ENCODE measurements at regions not wholly inside any gene's neighbourhood (a gene's known extent, or its start where the extent isn't known, plus 50 kb on each side); places are given as distances from the start of the nearest gene placed in this dataset.

DNA sequence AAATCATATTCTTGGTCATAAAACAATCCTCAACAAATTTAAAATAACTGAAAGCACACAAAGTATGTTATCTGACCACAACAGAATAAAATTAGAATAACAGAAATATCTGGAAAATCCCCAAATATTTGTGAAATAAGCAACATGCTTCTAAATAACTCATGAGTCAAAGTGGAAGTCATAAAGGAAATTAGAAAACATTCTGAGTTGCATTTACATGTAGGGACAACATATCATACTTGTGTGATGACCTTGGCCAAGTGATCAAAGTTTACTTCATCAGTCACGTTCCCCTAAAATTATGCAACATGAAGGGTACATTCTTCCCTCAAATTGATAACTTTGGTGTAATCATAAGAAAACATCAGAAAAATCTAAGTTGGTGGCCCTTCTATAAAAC is 64.7 kb downstream of the CSF2 start:
- Histone ChIP-seq H3K27me3 (ENCODE audit: low read depth, low read length) (no peaks in the 10 kb centered on the region; the same call in 1 of the 2 replicates), H3K9me3 (ENCODE audit: insufficient read depth, low read length) (no peaks in the 10 kb centered on the region)

More for the DNA sequence above, 64.7 kb downstream of the CSF2 start:
- no peak overlapping the region for H3K27ac ChIP-seq (ENCODE audit: low read length)
- H3K79me2 ChIP-seq (ENCODE audit: low read length) = no peaks in the 10 kb centered on the region
- H4K20me1 ChIP-seq (ENCODE audit: insufficient read depth, low read length) = no peaks in the 10 kb centered on the region
- no peak for TF ChIP-seq EZH2phosphoT487 (IDR thresholded peaks at IDR 0.05; ENCODE audit: low read depth)
- TF ChIP-seq, protein P1, sequence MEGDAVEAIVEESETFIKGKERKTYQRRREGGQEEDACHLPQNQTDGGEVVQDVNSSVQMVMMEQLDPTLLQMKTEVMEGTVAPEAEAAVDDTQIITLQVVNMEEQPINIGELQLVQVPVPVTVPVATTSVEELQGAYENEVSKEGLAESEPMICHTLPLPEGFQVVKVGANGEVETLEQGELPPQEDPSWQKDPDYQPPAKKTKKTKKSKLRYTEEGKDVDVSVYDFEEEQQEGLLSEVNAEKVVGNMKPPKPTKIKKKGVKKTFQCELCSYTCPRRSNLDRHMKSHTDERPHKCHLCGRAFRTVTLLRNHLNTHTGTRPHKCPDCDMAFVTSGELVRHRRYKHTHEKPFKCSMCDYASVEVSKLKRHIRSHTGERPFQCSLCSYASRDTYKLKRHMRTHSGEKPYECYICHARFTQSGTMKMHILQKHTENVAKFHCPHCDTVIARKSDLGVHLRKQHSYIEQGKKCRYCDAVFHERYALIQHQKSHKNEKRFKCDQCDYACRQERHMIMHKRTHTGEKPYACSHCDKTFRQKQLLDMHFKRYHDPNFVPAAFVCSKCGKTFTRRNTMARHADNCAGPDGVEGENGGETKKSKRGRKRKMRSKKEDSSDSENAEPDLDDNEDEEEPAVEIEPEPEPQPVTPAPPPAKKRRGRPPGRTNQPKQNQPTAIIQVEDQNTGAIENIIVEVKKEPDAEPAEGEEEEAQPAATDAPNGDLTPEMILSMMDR (IDR thresholded peaks at IDR 0.05; ENCODE audit: low read depth, low read length) = no peak
- H3K4me3 ChIP-seq (ENCODE audit: low read length) = no peak overlapping the region
- no peaks in the 10 kb centered on the region for H3K4me1 ChIP-seq (ENCODE audit: low read length)
- no peak overlapping the region for H2AFZ ChIP-seq (ENCODE audit: low read depth, low read length)
- H3K4me2 ChIP-seq (ENCODE audit: low read length) = no peak overlapping the region
- no peaks in the 10 kb centered on the region for H3K36me3 ChIP-seq (replicated peaks; ENCODE audit: low read depth, low read length)
- H3K9ac ChIP-seq (ENCODE audit: low read length) = no peak overlapping the region
